OCI-LY7 (cell line): ENCODE measurements at regions not wholly inside any gene's neighbourhood (a gene's known extent, or its start where the extent isn't known, plus 50 kb on each side); places are given as distances from the start of the nearest gene placed in this dataset.

Experiments used
- BruUV-seq: library from RNA; stranded (reverse); fragments of 400-500 nt; replicated peaks from 2 replicates; lab custom pipeline; 2021; lab: Mats Ljungman, UMichigan
- CTCF ChIA-PET: fragments of 300-600 bp; sonication (Branson Sonifier 250); formaldehyde crosslinking; loops from one replicate; lab custom pipeline; 2022; ENCODE audit warnings: antibody characterized with exemption; ENCODE audit not compliant: unreplicated experiment; lab: Charles Lee
- POLR2A ChIA-PET: fragments of 300-600 bp; sonication (Branson Sonifier 250); formaldehyde crosslinking; loops from one replicate; lab custom pipeline; 2022; ENCODE audit warnings: antibody characterized with exemption; lab: Charles Lee
- DNase-seq: peaks from one replicate; pipeline ENCODE4 v3.0.0-alpha.2; 2015; ENCODE audit warnings: low spot score
- H2AFZ ChIP-seq: fragments of 200-600 bp; sonication (generic), shearing (Covaris generic); 2 replicates; pipeline ENCODE4 v1.6.1; 2014; ENCODE audit warnings: mild to moderate bottlenecking, antibody characterized with exemption, low read length, moderate library complexity
- H3K27ac ChIP-seq: fragments of 200-600 bp; sonication (generic); 2 replicates; pipeline ENCODE4 v1.5.1; 2014; ENCODE audit warnings: mixed run types, low read depth, mild to moderate bottlenecking, moderate library complexity, low read length, inconsistent platforms; ENCODE audit not compliant: poor library complexity, severe bottlenecking
- H3K36me3 ChIP-seq: fragments of 200-600 bp; sonication (generic); 2 replicates; pipeline ENCODE4 v1.6.1; 2014; ENCODE audit warnings: mild to moderate bottlenecking, antibody characterized with exemption, low read length, moderate library complexity, mixed read lengths; ENCODE audit not compliant: insufficient read depth
- H3K4me1 ChIP-seq: fragments of 200-600 bp; sonication (generic); 2 replicates; pipeline ENCODE4 v1.5.1; 2014; ENCODE audit warnings: mild to moderate bottlenecking, low read length; ENCODE audit not compliant: insufficient read depth, poor library complexity, severe bottlenecking
- H3K4me2 ChIP-seq: fragments of 200-600 bp; sonication (generic); 2 replicates; pipeline ENCODE4 v1.6.1; 2014; ENCODE audit warnings: mild to moderate bottlenecking, low read length
- H3K4me3 ChIP-seq: fragments of 200-600 bp; sonication (generic); 2 replicates; pipeline ENCODE4 v1.5.1; 2014; ENCODE audit warnings: mild to moderate bottlenecking, low read depth, low read length; ENCODE audit not compliant: poor library complexity, severe bottlenecking
- H3K79me2 ChIP-seq: fragments of 200-600 bp; sonication (generic); 2 replicates; pipeline ENCODE4 v1.6.1; 2016; ENCODE audit warnings: low read depth, mild to moderate bottlenecking, low read length, moderate library complexity, mixed read lengths; ENCODE audit not compliant: insufficient read depth
- H3K9me2 ChIP-seq: fragments of 200-600 bp; sonication (generic); 2 replicates; pipeline ENCODE4 v1.6.1; 2016; ENCODE audit warnings: mild to moderate bottlenecking, low read length, mixed read lengths; ENCODE audit not compliant: insufficient read depth
- H3K9me3 ChIP-seq: fragments of 200-600 bp; sonication (generic); 2 replicates; pipeline ENCODE4 v1.6.1; 2014; ENCODE audit warnings: mild to moderate bottlenecking, mixed run types, low read length, mixed read lengths
- H4K20me1 ChIP-seq: fragments of 200-600 bp; sonication (generic); 2 replicates; pipeline ENCODE4 v1.6.1; 2014; ENCODE audit warnings: mild to moderate bottlenecking, antibody characterized with exemption, low read length, moderate library complexity, mixed read lengths; ENCODE audit not compliant: insufficient read depth
- CTCF ChIP-seq: fragments of 200-600 bp; sonication (generic); conservative IDR thresholded peaks from 2 replicates; pipeline ENCODE4 v1.5.1; 2014; ENCODE audit warnings: mild to moderate bottlenecking, antibody characterized with exemption, low read length, moderate library complexity, mixed read lengths
- EZH2phosphoT487 ChIP-seq: fragments of 200-600 bp; sonication (generic); IDR thresholded peaks from 2 replicates; pipeline ENCODE4 v1.6.1; 2018; ENCODE audit warnings: low read depth, borderline replicate concordance, mild to moderate bottlenecking, mixed run types, antibody characterized with exemption, low read length, moderate library complexity, mixed read lengths
- intact Hi-C: fragments of 100-400 bp; cut with micrococcal nuclease; formaldehyde crosslinking; loops from one replicate; pipeline ENCODE4 v1.10.0; 2022; ENCODE audit not compliant: unreplicated experiment

GRCh38 chr6:130694606-130695005 lies 132.6 kb upstream of the SMLR1 start:
- TF ChIP-seq CTCF = no peak
- no peak for TF ChIP-seq EZH2phosphoT487
- H3K79me2 ChIP-seq = no peaks in the 10 kb centered on the region
- H2AFZ ChIP-seq = no peak overlapping the region
- POLR2A ChIA-PET = interaction anchor here (0.7 kb wide), 1 partner anchor 53 kb away, joined by 3 read pairs; no protein-coding TSS in a partner anchor
- BruUV-seq = no TSS peak
- intact Hi-C loops = no loop called here
- H3K4me1 ChIP-seq = no peaks in the 10 kb centered on the region
- no peak overlapping the region for H3K27ac ChIP-seq
- no peak for DNase-seq
- H3K4me3 ChIP-seq = no peak overlapping the region
- H3K9me3 ChIP-seq = no peaks in the 10 kb centered on the region
- CTCF ChIA-PET = no interaction called here
- no peaks in the 10 kb centered on the region for H4K20me1 ChIP-seq
- H3K36me3 ChIP-seq = no peaks in the 10 kb centered on the region
- no peaks in the 10 kb centered on the region for H3K9me2 ChIP-seq
- H3K4me2 ChIP-seq = no peak overlapping the region

DNA sequence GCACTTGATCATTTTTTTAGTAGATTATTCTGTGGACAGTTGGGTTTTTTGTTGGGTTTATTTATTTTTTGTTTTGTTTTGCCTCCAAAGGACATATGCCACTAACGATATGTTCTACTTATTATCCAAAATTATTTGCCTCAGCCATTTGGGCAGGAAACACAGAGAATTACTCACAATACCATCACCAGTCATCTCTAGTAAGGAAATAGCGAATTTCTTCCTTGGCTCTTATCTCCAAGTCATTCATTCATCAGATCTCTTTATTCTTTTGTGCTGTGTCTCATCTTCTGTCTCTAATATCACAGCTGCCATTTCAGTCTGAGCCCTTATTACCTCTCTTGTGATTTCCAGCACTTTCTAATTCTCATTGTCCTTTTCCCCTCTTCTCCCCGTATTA lies 130.4 kb upstream of the SMLR1 start:
- Histone ChIP-seq H3K4me3 (no peak overlapping the region), H3K9me3 (no peaks in the 10 kb centered on the region), H2AFZ (no peak overlapping the region), H3K79me2 (no peaks in the 10 kb centered on the region), H3K27ac (no peak overlapping the region), H3K36me3 (no peaks in the 10 kb centered on the region), H3K4me2 (no peak overlapping the region), H4K20me1 (no peaks in the 10 kb centered on the region), H3K4me1 (no peaks in the 10 kb centered on the region), H3K9me2 (no peaks in the 10 kb centered on the region)
- TF ChIP-seq CTCF (no peak), EZH2phosphoT487 (no peak)
- ChIA-PET CTCF (no interaction called here), POLR2A (no interaction called here)
- no peak for DNase-seq
- intact Hi-C loops = no loop called here
- BruUV-seq = no TSS peak

DNA sequence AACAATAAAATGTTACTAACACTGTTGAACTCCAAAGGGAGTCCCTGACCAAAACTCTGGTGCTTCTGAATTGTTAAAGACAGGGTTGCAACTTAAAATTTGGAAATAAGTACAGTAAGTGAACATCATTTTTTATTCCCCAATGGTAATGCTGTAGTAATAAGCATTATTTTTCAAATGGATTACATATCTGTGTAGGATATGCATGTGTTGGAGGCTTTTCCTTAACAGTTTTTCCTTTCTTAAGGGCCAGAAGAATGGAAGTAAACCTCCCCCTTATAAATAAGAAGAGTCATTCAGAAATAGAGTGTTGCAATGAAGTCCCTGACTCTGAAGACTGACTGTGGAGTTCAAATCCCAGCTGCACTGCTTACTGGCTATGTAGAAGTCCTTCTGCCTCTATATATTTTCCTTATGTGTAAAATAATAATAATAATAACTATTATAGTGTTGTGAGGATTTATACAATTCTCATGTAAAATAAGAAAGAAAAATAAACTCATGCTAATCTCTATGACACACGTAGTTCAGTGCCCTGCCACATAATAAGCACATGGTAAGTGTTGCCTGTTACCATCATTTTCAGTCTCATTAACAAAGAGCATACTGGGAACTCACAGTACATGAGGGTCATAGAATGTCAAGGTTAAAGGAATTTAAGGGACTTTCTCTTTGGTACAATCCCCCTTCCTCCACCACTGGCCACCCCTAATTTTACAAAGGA lies 129.8 kb upstream of the SMLR1 start:
- BruUV-seq = no TSS peak
- no peak for TF ChIP-seq CTCF
- TF ChIP-seq EZH2phosphoT487 = no peak

More for the DNA sequence above, 129.8 kb upstream of the SMLR1 start:
- no peaks in the 10 kb centered on the region for H3K9me3 ChIP-seq
- DNase-seq = no peak
- intact Hi-C loops = no loop called here
- ChIA-PET POLR2A (interaction anchor here (0.7 kb wide), 1 partner anchor 387 kb away, joined by 4 read pairs; no protein-coding TSS in a partner anchor), CTCF (no interaction called here)
- no peaks in the 10 kb centered on the region for H3K36me3 ChIP-seq
- H3K4me2 ChIP-seq = no peak overlapping the region
- H3K4me3 ChIP-seq = no peak overlapping the region
- no peaks in the 10 kb centered on the region for H4K20me1 ChIP-seq
- H3K4me1 ChIP-seq = no peaks in the 10 kb centered on the region
- H3K27ac ChIP-seq = no peak overlapping the region
- no peaks in the 10 kb centered on the region for H3K9me2 ChIP-seq
- H2AFZ ChIP-seq = no peak overlapping the region
- no peaks in the 10 kb centered on the region for H3K79me2 ChIP-seq
